Esophagus squamous epithelium (tissue), 4 donors: ENCODE measurements at regions not wholly inside any gene's neighbourhood (a gene's known extent, or its start where the extent isn't known, plus 50 kb on each side); places are given as distances from the start of the nearest gene placed in this dataset.

Experiments
- CTCF ChIP-seq, 6 experiments: fragments of 450-650 bp in 4 of 6; fragments of 200-600 bp in 2 of 6; sonication (generic) in 2 of 6; IDR thresholded peaks; one replicate each; pipeline ENCODE4 v1.5.1; 2016 to 2019; ENCODE audit warnings: antibody characterized with exemption in 6 of 6, mild to moderate bottlenecking in 4 of 6, moderate library complexity in 4 of 6
- POLR2A ChIP-seq, 4 donors: fragments of 450-650 bp; IDR thresholded peaks; one replicate each; pipeline ENCODE4 v1.6.1; 2017; ENCODE audit warnings: antibody characterized with exemption in 4 of 4, mild to moderate bottlenecking in 4 of 4, moderate library complexity in 3 of 4

DNA sequence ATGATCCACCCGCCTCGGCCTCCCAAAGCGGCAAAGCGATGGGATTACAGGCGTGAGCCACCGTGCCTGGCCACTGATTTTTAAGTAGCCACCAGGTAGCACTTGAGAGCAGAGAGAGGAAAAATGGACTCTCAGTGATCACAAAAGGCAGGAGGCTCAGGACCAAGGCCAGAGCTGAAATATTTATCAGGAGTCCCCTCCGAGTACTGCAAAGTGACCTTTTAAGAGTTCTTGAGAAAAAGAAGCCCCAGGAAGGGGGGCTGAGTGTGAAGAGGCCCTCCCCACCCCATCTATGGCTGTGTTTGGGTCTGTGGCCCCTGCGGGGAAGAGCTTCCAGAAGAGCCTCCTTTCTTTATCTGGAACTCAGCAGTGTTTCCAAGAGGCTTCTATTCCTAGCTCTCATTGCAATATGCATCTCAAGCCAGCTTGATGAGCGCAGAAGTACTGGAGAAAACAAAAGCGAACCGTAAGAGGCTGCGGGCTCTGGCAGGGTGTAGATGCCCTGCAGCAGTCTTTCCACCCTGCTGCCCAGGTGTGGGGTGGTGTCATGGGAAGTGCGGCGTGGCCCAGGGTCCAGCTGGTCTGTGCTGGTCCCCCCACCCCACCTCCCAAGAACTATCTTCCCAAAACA is 75.5 kb upstream of the CDK20 start:
- TF ChIP-seq CTCF (IDR thresholded peaks at IDR 0.05): no peak
- no peak for TF ChIP-seq POLR2A (IDR thresholded peaks at IDR 0.05)
